Left kidney (tissue), 1 donor: ENCODE measurements at regions not wholly inside any gene's neighbourhood (a gene's known extent, or its start where the extent isn't known, plus 50 kb on each side); places are given as distances from the start of the nearest gene placed in this dataset.
"Not testable (repeated sequence)": the region's sequence is repeated elsewhere in the genome, so short reads cannot be mapped to it uniquely, and the experiment has no call there.

ENCODE experiments used
- DNase-seq: peaks from one replicate; pipeline ENCODE4 v3.0.0-alpha.2; 2013

DNA sequence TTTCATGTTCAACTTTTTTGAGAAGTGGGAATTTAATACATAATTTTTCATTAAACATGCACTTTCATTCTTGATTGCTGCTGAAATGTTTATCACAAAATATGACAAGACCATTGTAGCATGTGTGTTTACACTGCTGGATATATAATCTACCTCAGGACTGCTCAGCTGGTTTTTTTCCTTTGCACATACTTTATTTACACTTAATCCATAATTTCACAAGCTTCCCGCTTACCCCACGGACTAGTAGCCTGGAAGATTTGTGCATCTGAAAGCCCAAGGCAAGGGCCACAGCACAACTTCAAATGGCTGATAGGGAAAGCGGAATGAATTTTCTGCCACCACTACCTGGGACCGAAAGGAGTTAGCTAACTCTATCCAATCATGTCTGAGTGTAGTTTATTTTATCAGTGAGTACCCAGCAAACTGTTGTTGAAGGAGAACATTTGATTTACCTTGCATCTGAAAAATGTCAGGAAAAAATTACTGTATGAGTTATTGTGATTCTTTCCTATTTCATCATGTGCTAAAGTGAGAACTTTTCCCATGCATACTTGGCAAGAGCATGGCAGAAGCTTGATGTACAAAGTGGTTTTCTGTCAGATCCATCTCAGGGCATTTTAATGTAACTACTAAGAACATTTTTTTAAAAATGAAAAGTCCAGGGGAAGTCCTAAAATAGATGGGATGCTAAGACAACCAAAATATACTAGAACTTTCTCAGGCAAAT, 558.2 kb upstream of the USP24 start:
- DNase-seq, result no peak

DNA sequence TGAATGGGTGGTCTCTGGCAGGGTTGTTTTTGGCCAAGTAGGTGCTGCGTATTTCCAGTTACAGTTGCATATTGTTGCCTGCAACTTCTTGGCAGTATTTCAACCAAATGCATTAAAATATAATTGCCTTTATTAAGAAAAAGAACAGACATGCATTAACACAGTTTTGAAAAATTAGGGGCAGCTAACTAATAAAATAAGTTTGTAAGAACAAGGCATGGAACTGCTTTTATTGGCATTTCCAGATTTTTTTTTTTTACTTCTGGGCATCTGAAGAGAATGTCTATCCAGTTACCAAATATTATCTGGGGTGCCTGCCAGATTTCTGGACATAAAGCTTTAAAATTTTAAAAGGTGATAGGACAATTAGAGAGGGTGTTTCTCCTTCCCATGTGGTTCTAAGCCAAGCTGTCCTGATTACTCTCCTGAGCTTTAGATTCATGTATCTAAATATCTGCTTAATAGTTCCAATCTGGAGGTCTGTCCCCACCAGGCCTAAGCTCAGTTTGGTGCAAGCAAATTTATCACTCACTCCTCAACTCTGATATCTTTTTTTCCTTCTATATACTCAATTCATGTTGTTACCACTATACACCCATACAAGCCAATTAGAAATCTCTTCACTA, 553.3 kb upstream of the USP24 start:
- DNase-seq, result no peak

DNA sequence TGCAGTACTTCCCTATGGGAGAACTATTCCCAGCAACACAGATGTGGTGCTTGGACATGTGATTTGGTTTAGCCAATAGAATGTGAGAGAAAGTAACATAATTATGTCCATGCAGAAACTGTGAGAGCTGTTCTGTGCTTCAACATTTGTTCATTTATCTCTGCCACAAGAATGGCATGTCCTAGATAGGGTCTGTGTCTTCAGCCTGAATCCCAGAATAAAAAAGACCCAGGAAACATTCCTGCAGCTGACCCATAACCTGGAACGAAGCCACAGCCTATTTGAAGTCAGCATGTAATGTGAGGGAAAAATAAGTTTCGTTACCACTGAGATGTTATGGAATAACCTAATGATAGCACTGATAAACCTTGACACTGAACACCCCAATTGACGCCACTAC, 552.0 kb upstream of the USP24 start:
- no peak for DNase-seq

DNA sequence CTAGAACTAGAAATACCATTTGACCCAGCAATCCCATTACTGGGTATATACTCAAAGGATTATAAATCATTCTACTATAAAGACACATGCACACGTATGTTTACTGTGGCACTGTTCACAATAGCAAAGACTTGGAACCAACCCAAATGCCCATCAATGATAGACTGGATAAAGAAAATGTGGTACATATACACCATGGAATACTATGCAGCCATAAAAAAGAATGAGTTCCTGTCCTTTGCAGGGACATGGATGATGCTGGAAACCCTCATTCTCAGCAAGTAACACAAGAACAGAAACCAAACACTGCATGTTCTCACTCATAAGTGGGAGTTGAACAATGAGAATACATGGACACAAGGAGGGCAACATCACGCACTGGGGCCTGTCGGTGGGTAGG, 550.3 kb upstream of the USP24 start:
- DNase-seq, result not testable (repeated sequence)

DNA sequence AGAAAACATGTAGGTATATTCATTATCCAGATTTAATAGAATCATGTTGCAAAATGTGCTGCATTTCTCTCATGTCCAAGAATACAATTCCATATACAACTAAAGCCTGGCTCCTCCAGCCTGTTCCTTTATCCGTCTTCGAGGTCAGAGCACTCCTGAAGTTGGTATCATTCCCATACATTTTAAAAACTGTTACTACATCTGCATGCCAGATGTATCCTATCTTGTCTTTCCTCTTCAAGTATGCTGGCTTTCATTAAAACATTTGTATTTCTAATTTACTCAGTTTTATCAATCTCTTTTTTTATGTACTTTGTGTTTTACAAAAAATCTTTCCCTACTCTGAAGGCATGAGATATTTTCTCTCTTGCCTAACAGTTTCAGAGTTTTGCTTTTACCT, 536.6 kb upstream of the USP24 start:
- no peak for DNase-seq

DNA sequence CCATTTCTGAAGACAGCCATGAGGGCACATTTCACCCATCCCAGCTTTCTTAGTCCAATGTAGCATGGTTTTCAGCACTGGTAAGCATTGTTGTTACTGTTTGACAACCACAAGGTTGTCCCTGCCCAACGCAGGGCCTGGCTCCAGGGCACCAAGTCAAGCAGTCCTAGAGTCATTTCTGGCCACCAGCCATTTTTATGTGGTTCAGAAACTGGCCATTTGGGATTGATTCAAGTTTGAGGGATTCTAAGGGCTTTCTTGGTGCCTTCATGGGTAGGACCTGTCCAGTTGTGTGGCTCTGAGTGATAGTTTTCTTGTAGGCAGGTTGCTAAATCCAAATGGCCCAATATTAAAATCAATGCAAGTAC, 535.4 kb upstream of the USP24 start:
- DNase-seq, result no peak

DNA sequence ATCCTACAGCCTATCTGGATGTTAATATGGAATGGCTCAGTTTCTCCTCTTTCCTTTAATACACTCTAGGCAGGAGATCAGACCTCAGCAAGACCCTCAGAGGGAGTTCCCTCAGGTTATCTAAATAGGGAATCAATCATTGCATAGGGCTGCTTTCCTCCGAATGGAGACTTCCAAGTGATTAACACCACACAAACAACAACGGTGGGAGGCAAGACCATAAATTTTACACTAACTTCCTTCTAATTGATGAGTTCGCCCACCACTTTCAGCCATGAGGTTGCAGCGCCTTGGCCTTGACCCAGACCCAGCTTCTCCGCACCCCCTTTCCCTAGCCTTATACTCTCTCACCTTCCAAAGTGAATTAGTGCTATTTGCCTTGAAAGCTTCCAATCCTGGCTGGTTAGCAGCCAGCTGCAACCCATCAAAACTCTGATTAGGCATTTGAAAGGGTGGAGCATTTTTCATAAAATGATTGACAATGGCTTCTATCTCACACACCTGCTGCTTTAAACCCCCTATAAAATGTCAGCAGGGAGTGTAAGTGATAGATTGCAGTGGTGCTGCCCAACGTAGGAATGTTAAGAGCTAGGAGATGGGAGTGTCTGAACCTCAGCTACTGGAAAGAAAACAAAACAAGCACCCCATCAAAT, 534.9 kb upstream of the USP24 start:
- DNase-seq, result no peak

DNA sequence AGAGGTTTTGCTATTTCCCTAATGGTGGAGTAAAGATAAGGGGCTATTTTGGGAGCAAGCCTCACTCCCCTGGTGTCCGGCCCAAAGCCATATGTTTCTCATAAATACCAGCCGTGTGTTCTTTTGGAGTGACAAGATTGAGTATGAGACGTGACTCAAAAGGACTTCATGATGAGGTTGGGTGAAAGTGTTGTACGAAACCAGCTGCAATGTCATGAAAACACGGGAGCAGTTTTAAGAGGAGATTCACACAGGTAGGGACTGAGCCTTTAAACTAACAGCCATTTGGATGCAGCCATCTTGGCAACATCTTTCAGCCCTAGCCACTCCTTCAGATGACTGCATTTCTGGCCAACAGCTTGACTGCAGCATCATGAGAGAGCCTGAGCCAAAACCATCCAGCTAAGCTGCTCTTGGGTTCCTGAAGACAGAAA, 532.3 kb upstream of the USP24 start:
- DNase-seq, result no peak

DNA sequence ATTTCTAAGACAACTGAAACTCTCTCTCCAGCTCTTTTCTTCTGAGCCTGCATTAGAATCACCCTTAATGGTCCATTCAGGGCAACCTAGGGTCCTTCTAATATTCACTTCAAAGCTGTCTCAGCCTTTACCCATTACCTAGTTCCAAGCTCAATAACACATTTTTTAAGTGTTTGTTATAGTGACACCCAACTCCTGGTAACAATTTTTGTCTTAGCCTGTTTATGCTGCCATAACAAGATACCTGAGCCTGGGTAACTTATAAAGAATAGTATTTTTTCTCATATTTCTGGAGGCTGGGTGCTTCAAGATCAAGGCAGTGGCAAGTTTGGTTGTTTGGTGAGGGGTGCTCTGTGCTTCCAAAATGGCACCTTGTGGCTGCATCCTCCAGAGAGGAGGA, 531.5 kb upstream of the USP24 start:
- no peak for DNase-seq

DNA sequence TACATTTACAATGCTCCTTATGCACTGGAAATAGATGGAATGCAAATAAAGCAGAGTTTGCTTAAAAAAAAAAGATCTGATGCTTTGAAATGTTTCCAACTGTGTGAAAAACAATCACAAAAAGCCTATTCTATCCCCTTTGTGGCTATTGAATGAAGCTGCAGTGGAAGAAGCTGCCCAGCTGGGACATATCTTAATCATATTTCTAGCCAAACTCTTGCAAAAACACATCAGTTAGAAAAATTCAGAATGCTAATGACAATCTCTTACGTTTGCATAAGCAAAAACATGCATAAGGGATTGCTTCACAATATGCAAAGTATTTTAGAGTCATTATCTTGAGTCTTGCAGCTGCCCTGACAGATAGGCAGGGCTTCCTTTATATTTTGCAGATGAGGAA, 526.4 kb upstream of the USP24 start:
- peak; percentile 49 for DNase-seq

DNA sequence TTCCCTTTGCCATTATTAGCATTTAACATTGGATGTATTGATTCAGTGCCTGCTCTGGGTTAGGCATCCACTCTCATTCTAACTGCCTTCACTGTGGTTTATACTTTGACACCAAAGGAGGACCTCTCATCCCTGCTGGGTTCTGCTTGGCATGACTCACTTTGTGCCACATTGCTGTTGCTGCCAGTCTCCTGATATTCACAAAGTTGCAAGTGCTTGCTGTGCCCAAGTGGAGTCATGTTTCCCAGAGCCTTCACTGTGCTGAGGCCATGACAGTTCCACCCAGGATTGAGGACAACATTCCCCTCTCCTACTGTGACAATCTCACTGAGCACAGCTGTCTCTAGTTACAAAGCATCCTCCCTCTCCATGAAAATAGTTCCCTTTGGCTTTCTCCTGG, 519.9 kb upstream of the USP24 start:
- no peak for DNase-seq

DNA sequence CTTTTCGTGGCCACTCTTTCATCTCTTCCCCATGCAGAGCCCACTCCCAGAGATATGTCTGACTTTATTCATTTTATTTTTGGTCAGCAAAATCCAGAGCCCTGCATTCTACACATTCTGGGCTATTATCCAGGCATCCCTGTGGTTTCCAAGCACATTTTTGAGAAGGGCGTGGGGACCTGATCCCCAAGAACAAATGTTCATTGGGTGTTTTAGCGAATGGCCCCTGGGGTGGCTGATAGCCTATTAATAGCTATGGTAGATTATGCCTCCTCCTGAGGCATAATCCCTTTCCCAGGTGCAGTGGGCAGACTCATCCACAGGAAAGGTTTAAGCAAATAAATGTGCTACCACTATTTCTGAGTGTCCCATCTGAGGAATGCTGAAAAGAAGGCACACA, 511.8 kb upstream of the USP24 start:
- no peak for DNase-seq

DNA sequence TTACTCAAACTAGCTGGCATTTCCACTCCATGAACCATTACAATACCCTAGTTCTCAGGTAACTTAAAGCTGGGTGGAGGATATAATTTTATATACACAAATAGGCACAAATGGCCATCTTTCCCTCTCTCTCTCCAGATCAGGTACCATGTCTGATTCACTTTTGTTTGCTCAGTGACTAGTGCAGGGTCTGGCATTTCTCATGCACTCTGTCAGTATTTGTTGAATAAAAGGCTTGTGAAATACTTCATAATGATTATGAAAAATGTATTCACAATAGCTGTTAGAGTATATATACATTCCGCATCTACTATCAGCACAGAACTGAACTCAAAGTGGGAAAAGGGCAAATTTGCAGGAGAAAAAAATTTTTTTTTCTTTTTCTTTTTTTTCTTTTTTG, 510.2 kb upstream of the USP24 start:
- DNase-seq, result no peak

DNA sequence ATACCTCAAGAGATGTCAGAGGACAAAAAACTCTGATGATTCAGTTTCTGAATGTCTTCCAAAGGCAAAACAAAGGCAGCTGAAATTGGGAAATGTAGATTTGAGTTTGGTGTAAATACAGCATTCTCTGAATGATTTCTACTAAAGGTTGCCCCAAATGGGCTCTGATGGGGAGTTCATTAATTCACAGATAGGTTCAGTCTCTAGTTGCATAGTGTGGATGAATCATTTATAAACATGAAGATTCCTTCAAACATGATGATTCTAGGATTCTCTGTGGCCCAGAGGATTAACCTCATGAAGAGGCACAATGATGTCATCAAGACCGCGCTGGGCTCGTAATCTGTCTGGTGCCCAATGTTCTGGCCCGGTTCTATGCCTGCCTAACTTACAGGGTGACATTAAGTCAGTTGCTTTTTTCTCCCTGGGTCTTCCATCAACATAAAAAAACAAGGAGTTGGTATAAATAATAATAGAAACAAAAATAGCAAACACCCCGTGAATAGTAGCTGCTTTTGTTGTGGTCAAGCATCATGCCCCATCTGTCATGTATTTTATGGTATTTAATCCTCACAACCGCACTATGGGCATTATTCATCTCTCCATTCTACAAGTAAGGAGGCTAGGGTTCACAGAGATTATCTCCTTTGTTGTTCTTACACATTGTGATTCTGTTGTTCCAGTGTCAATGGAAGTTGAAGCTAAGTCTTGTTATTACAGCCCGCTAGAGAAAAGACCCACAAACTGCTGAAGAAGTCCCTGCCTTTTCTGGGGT, 509.6 kb upstream of the USP24 start:
- DNase-seq, result no peak

DNA sequence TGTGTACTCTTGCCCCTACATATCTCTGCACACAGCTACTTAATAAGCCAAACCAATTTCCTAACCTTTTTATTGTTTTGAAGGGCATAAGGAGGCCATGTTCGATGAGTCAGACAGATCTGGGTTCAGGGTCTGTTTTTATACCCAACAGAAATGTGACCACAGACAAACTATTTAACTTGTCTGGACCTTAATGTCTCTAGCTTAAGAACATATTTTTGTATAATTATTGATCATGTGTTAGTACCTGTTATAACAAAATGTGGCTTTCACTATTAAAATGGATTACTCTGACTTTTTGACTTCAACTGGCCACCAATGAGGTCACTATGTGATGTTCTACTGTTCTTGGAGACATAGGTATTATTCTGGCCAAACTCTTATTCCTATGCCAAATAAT, 507.8 kb upstream of the USP24 start:
- DNase-seq, result no peak

DNA sequence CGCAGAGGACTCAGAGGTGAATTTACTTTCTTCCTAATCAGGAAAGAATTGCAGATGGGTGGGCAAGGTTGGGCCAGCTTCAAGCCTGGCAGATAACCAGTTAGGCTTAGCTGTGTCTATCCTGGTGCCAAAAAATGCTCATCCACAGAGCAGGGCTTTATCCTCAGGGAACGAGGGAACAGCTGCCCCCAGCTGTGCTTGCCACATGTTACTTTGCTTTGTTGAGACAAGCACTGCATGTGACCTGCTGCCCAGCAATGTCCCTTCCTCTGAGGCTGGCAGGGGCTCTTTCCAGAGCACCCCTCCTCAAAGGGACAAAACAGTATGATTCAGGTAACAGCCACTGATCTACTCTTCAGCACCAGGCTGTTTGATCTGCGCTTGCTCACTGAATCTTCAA, 505.1 kb upstream of the USP24 start:
- DNase-seq, result no peak

DNA sequence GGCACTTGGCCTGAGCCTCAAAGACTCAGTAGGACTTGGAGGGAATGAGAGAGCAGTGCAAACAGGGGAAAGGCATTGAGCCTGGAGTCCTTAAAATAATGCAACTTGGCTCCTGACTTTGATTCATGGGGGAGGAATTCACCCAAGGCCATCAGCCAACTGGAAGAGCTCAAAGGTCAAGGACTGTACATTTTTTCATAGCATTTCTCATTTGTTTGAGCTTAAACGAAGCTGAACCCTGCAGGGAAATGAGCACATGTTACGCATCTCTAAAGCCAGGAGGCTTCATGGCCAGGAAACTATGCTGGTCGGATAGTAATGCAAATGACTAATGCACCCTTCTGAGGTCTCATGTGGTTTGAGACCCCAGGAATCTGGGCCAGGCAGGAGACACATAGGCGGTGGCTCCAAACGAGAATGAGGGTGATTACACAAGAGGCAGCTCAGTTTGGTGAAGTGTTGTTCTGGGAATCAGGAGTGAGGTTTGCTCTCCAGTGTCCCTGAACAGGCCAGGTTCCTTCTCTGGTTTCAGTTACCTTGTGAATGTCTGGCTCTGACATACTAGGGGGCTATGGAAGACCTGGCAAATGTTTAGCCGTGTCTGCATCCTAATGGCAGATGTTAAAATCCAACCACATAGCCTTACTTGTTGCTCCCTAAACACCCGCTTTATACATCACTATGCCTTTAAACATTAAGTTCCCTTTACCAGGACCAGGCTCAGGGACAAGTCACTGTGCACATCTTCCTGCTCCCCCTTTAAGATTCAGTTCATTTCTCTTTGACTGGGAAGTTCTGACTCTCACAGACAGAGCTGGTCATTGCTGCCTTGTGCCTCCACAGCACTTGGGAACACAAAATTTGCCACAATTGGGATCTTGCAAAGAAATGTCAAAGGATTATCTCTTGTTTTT, 503.9 kb upstream of the USP24 start:
- no peak for DNase-seq

DNA sequence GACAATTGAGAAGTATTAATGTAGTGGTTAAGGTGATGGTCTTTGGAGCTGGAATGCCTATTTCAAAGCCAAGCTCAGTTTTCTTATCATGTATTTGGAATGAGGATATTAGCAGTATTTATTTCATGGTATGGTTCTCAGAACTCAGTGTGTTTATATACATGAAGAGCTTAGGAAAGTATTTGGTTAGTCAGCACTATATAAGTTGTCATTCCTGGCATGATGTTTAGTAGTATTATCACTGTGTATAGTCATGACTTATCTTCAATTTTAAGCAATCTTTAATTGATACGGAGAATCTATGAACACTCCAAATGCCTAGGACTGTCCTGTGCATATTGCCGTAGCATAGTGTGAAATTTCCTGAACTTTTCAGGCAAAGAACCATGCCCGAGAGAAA, 501.9 kb upstream of the USP24 start:
- DNase-seq, result no peak

DNA sequence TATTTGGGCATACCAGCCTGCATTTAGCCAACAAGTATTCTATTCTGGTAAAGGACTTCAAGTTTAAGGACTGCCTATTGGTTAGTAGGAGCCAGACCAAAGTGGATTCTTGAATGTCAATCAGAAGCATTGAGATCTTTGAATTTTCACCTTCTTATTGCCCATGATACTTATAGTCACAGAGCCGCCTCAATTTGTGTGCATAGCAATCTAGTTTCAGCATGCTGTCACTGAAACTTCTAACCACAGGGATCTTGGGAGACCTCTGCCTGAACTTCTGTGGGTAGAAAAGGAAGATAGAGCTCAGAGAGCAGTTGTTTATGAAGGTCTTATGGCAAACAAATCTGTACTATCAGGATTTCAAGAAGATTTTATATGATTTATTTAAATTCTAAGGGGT, 501.4 kb upstream of the USP24 start:
- DNase-seq, result no peak

DNA sequence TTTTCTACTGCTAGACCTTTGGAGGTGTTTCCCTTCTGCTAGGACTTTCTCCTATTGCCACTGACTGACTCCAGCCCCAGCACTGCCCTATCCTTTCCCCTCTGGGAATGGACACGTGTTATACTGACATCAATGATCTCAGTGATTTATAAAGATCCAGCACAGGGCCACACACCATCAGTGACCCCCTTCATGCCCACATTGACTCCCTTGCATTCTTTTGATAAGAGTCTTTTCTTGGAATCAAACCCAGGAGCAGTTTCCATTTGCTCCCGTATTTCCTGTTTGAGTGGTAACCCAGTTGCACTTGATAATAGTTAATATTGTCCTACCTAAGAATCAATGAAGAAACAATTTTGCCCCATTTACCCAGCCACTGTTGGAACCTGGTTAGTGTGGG, 501.0 kb upstream of the USP24 start:
- DNase-seq, result no peak

DNA sequence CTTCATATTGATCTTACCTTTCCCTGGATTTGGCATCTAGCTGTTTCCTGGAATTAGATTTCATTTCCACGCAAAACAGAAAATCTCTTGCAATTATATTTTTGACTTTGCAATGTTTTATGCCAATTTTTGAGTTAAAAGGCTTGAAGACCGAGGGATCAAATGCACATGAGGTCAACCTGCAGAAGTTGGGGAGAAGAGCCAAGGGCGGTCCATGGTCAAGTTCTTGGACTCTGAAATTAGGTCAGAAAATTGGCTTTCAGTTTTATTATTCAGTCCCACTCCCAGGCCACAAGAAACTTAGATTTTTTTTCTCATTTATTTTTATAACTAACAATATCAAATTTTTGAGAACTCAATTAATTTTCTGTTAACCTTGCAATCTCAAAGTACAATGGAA, 499.1 kb upstream of the USP24 start:
- no peak for DNase-seq

DNA sequence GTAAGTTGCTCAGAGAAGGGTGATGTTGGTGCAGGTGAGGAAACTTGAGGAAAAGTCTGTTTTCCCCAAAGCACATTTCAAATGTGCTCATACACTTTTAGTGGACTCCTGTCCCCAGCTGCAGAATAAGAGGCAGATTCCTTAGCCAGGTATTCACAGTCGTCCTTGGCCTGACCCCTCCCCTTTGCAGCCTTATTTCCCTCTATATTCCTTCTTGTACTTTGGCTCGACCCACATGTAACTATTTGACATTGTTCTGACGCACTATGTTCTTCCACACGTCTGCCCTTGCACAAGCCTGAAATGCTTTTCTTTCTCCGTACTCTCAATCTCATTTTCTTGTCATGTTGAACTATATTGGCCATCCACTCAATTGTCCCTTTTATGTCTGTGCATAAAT, 498.4 kb upstream of the USP24 start:
- DNase-seq, result no peak
